ENCODE measurements at regions not wholly inside any gene's neighbourhood (a gene's known extent, or its start where the extent isn't known, plus 50 kb on each side); places are given as distances from the start of the nearest gene placed in this dataset.

GRCh38 chr12:29970501-29970900, 186.8 kb upstream of the TMTC1 start:
- DNase-seq (ENCODE audit: low read depth) = no peak
- H3K4me3 ChIP-seq (ENCODE audit: low read depth, low read length) = no peak overlapping the region
- TF ChIP-seq CTCF (IDR thresholded peaks at IDR 0.05; ENCODE audit: insufficient read depth, low read depth, low read length, missing control alignments) = no peak

GRCh38 chr12:29962276-29963035, 178.7 kb upstream of the TMTC1 start:
- no peak for TF ChIP-seq CTCF (IDR thresholded peaks at IDR 0.05; ENCODE audit: insufficient read depth, low read depth, low read length, missing control alignments)
- H3K4me3 ChIP-seq (ENCODE audit: low read depth, low read length) = no peak overlapping the region
- no peak for DNase-seq (ENCODE audit: low read depth)

- TF ChIP-seq CTCF (IDR thresholded peaks at IDR 0.05; ENCODE audit: insufficient read depth, low read depth, low read length, missing control alignments) = no peak
- no peak for DNase-seq (ENCODE audit: low read depth)
- H3K4me3 ChIP-seq (ENCODE audit: low read depth, low read length) = no peak overlapping the region
Measured at GRCh38 chr12:29961231-29961630, 177.5 kb upstream of the TMTC1 start.

GRCh38 chr12:29960122-29960521, 176.4 kb upstream of the TMTC1 start:
- TF ChIP-seq CTCF (IDR thresholded peaks at IDR 0.05; ENCODE audit: insufficient read depth, low read depth, low read length, missing control alignments) = no peak
- no peak overlapping the region for H3K4me3 ChIP-seq (ENCODE audit: low read depth, low read length)
- DNase-seq (ENCODE audit: low read depth) = no peak

- no peak for DNase-seq (ENCODE audit: low read depth)
- TF ChIP-seq CTCF (IDR thresholded peaks at IDR 0.05; ENCODE audit: insufficient read depth, low read depth, low read length, missing control alignments) = no peak
- no peak overlapping the region for H3K4me3 ChIP-seq (ENCODE audit: low read depth, low read length)
Measured at GRCh38 chr12:29957835-29958234, 174.1 kb upstream of the TMTC1 start.

- no peak for TF ChIP-seq CTCF (IDR thresholded peaks at IDR 0.05; ENCODE audit: insufficient read depth, low read depth, low read length, missing control alignments)
- no peak overlapping the region for H3K4me3 ChIP-seq (ENCODE audit: low read depth, low read length)
- no peak for DNase-seq (ENCODE audit: low read depth)
Measured at GRCh38 chr12:29945904-29946303, 162.2 kb upstream of the TMTC1 start.
